ENCODE measurements at regions not wholly inside any gene's neighbourhood (a gene's known extent, or its start where the extent isn't known, plus 50 kb on each side); places are given as distances from the start of the nearest gene placed in this dataset.
A peak's percentile ranks its signal among the peaks of the same experiment; 100 is the strongest.

GRCh38 chr5:62791059-62791458 is 212.4 kb downstream of the LRRC70 start:
- H2BK15ac ChIP-seq (ENCODE audit: low read depth, low read length) = no peak overlapping the region
- H3K4me1 ChIP-seq (ENCODE audit: insufficient read depth, low read length) = no peaks in the 10 kb centered on the region
- no peak overlapping the region for H2AFZ ChIP-seq (ENCODE audit: low read length)
- no peaks in the 10 kb centered on the region; a peak in 1 of 7 replicates for H3K36me3 Mint-ChIP-seq (ENCODE audit: insufficient read depth in 1 of 3, low read depth in 3 of 3)
- H3K79me1 ChIP-seq (ENCODE audit: insufficient read depth, low read depth, low read length, poor library complexity, severe bottlenecking) = no peaks in the 10 kb centered on the region
- H3K56ac ChIP-seq (ENCODE audit: insufficient read length, low read depth, low read length) = no peak overlapping the region
- H3K18ac ChIP-seq (ENCODE audit: insufficient read length, low read depth, low read length) = no peak overlapping the region
- H3K27ac ChIP-seq (ENCODE audit: insufficient read length, low read depth, low read length) = no peak overlapping the region
- H2BK12ac ChIP-seq (ENCODE audit: insufficient read length, low read depth, low read length) = no peak overlapping the region
- peaks cover 0 to 16% of the 10 kb centered on the region in 2 experiments; a peak in 3 of 5 replicates for H3K9me3 Mint-ChIP-seq
- H3K4me1 Mint-ChIP-seq = no peaks in the 10 kb centered on the region
- H3K27me3 ChIP-seq (ENCODE audit: insufficient read depth, low read length) = no peaks in the 10 kb centered on the region
- H3K4me3 Mint-ChIP-seq = no peak overlapping the region
- H3K23me2 ChIP-seq (ENCODE audit: insufficient read length, low read depth, low read length, poor library complexity, severe bottlenecking) = no peaks in the 10 kb centered on the region
- TF ChIP-seq, protein P1, sequence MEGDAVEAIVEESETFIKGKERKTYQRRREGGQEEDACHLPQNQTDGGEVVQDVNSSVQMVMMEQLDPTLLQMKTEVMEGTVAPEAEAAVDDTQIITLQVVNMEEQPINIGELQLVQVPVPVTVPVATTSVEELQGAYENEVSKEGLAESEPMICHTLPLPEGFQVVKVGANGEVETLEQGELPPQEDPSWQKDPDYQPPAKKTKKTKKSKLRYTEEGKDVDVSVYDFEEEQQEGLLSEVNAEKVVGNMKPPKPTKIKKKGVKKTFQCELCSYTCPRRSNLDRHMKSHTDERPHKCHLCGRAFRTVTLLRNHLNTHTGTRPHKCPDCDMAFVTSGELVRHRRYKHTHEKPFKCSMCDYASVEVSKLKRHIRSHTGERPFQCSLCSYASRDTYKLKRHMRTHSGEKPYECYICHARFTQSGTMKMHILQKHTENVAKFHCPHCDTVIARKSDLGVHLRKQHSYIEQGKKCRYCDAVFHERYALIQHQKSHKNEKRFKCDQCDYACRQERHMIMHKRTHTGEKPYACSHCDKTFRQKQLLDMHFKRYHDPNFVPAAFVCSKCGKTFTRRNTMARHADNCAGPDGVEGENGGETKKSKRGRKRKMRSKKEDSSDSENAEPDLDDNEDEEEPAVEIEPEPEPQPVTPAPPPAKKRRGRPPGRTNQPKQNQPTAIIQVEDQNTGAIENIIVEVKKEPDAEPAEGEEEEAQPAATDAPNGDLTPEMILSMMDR (conservative IDR thresholded peaks at IDR 0.05) = peak; percentile 64; the same call in 2 of the 3 replicates
- H2BK20ac ChIP-seq (ENCODE audit: low read depth, low read length, poor library complexity, severe bottlenecking) = no peak overlapping the region
- no peaks in the 10 kb centered on the region for H3K27me3 Mint-ChIP-seq (ENCODE audit: low read depth)
- no peak overlapping the region for H2BK120ac ChIP-seq (ENCODE audit: low read depth, low read length, poor library complexity, severe bottlenecking)
- H3K79me2 ChIP-seq (ENCODE audit: insufficient read depth, low read length) = no peaks in the 10 kb centered on the region
- no peak overlapping the region for H4K8ac ChIP-seq (replicated peaks; ENCODE audit: insufficient read length, low read depth, low read length)
- no peak overlapping the region for H4K5ac ChIP-seq (ENCODE audit: insufficient read length, low read depth, low read length)
- no peak overlapping the region for H2BK5ac ChIP-seq (ENCODE audit: insufficient read length, low read length)
- H3K4ac ChIP-seq (ENCODE audit: low read depth, low read length) = no peak overlapping the region
- no peak overlapping the region for H3K27ac Mint-ChIP-seq
- no peak overlapping the region for H3K9ac ChIP-seq (ENCODE audit: extremely low read depth, insufficient read length, low read length)
- no peaks in the 10 kb centered on the region for H4K20me1 ChIP-seq (ENCODE audit: control insufficient read depth, insufficient read depth, insufficient read length)
- H4K91ac ChIP-seq (ENCODE audit: insufficient read length, low read depth, low read length) = no peak overlapping the region
- H3K9me3 ChIP-seq (ENCODE audit: control insufficient read depth, low read depth, low read length) = no peaks in the 10 kb centered on the region
- no peak overlapping the region for H3K14ac ChIP-seq (ENCODE audit: insufficient read depth, low read length)
- no peak overlapping the region for H3K23ac ChIP-seq (ENCODE audit: insufficient read length, low read depth, low read length)
- no CpG with 5 or more reads among the region's 2 CpGs for WGBS (ENCODE audit: extremely low coverage, insufficient read length, low lambda C conversion rate)
- H3T11ph ChIP-seq (ENCODE audit: low read length) = no peak overlapping the region
- no peak overlapping the region for H3K4me2 ChIP-seq (ENCODE audit: insufficient read depth, insufficient read length, low read length)
- no peak for DNase-seq
- H2AK5ac ChIP-seq (ENCODE audit: insufficient read length, low read length) = no peak overlapping the region

All from H9 (cell line).